Stomach (tissue), 4 donors: ENCODE measurements at regions not wholly inside any gene's neighbourhood (a gene's known extent, or its start where the extent isn't known, plus 50 kb on each side); places are given as distances from the start of the nearest gene placed in this dataset.

Source experiments
- EP300 ChIP-seq: sonication (generic); formaldehyde crosslinking; IDR thresholded peaks from one replicate; pipeline ENCODE4 v1.6.1; 2017; ENCODE audit warnings: antibody characterized with exemption
- POLR2A ChIP-seq, 4 donors: fragments of 450-650 bp; IDR thresholded peaks; one replicate each; pipeline ENCODE4 v1.6.1; 2016; ENCODE audit warnings: antibody characterized with exemption in 4 of 4, control low read depth in 2 of 4, mild to moderate bottlenecking in 1 of 4, moderate library complexity in 1 of 4
- POLR2AphosphoS5 ChIP-seq, 3 donors: sonication (generic); formaldehyde crosslinking; IDR thresholded peaks; one replicate each; pipeline ENCODE4 v1.6.1; 2016; ENCODE audit warnings: antibody characterized with exemption in 3 of 3
- TF ChIP-seq, protein P1 (sequence below), 7 experiments: fragments of 450-650 bp in 4 of 7; fragments of 200-600 bp in 3 of 7; sonication (generic) in 3 of 7; IDR thresholded peaks; one replicate each; pipeline ENCODE4 v1.5.1; 2016 to 2019; ENCODE audit warnings: antibody characterized with exemption in 7 of 7, control low read depth in 2 of 7, mild to moderate bottlenecking in 1 of 7

GRCh38 chr2:120561379-120562035 is 174.2 kb upstream of the GLI2 start:
- TF ChIP-seq, protein P1, sequence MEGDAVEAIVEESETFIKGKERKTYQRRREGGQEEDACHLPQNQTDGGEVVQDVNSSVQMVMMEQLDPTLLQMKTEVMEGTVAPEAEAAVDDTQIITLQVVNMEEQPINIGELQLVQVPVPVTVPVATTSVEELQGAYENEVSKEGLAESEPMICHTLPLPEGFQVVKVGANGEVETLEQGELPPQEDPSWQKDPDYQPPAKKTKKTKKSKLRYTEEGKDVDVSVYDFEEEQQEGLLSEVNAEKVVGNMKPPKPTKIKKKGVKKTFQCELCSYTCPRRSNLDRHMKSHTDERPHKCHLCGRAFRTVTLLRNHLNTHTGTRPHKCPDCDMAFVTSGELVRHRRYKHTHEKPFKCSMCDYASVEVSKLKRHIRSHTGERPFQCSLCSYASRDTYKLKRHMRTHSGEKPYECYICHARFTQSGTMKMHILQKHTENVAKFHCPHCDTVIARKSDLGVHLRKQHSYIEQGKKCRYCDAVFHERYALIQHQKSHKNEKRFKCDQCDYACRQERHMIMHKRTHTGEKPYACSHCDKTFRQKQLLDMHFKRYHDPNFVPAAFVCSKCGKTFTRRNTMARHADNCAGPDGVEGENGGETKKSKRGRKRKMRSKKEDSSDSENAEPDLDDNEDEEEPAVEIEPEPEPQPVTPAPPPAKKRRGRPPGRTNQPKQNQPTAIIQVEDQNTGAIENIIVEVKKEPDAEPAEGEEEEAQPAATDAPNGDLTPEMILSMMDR (IDR thresholded peaks at IDR 0.05): no peak
- no peak for TF ChIP-seq POLR2AphosphoS5 (IDR thresholded peaks at IDR 0.05)
- no peak for TF ChIP-seq EP300
- no peak for TF ChIP-seq POLR2A (IDR thresholded peaks at IDR 0.05)
